OCI-M2 (cell line): ENCODE measurements at regions not wholly inside any gene's neighbourhood (a gene's known extent, or its start where the extent isn't known, plus 50 kb on each side); places are given as distances from the start of the nearest gene placed in this dataset.

Experiments used
- DNase-seq: peaks from one replicate; lab custom pipeline; 2025; ENCODE audit not compliant: unreplicated experiment; lab: John Stamatoyannopoulos, UW

- no peak for DNase-seq
These were observed 163.4 kb upstream of the DPYD start for GRCh38 chr1:98084188-98084587.

DNA sequence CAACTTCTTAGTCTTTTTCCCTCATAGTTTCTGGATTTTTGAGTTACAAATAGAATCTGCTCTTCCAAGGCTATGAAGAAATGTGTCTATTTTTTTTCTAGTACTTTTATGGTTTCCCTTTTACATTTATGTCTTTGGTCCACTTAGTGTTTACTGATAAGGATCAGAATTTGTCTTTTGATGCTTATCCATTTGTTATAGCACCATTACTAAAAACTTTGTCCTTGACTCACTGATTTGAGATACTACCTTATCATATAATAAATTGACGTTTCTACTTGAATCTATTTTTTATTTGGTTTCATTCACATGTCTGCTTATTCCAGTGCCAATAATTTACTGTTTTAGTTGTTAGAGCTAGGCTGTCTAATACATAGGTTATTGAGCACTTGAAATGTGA is 161.1 kb upstream of the DPYD start:
- no peak for DNase-seq

DNA sequence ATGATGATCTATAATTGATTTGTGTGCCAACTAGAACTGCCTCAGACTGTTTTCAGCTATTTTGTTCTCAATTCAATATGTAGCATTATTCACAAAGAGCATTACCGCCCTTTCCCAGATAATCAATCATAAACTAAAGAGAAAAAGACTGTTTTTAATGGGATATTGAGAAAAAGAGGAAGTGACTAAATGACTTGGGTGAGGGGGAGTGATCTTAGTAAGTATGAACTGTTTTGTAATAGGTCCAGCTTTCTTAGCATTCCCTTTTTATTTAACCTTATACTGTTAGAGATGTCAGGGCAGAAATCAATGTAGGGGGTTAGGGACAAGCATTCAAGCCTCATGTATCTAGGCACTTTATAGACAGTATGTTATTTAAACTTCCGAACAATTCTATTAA is 157.8 kb upstream of the DPYD start:
- no peak for DNase-seq

GRCh38 chr1:98077691-98078090 is 156.9 kb upstream of the DPYD start:
- DNase-seq = no peak

- DNase-seq = no peak
These were observed 154.8 kb upstream of the DPYD start for GRCh38 chr1:98075626-98076025.

DNA sequence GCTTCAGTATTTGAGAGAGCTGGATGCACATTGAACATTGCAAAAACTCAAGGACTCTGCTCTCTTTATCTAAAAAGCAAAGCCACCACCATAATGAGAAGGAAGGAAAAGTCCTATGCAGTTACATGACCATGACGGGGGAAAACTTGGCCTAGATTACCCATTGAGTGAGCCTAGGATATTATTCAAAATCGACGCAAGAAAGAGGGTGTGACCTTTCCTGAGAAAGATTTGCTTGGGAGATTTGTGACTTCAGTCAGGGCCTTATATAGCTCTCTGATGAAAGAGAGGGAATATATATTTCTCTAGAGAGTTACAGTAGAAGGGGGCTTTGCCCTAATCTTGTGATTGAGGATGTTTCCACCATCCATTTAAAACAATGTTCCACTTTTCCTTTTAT is 153.0 kb upstream of the DPYD start:
- no peak for DNase-seq

- no peak for DNase-seq
These were observed 152.3 kb upstream of the DPYD start for GRCh38 chr1:98073106-98073505.

DNA sequence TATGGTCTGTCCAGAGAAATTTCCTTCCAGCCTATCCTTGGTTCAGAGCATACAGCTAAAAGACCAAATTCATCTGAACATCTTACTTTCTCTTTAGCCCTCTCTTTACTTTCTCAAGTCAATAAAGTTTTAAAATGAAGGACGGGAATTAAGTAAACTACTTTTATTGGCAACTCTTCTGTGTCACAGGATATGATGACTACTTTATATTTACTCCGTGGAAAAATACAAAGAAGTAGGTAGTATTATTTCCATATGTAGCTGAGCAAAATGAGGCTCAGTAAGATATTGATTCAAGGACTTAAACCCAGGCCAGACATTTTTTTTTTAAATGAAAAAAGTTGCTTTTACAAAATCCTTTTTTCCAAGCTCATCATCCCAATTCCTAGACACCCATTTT is 151.2 kb upstream of the DPYD start:
- DNase-seq = no peak

- DNase-seq = no peak
These were observed 147.2 kb upstream of the DPYD start for GRCh38 chr1:98068016-98068415.

- no peak for DNase-seq
These were observed 146.1 kb upstream of the DPYD start for GRCh38 chr1:98066911-98067310.

GRCh38 chr1:98059620-98060019 is 138.8 kb upstream of the DPYD start:
- DNase-seq = no peak

DNA sequence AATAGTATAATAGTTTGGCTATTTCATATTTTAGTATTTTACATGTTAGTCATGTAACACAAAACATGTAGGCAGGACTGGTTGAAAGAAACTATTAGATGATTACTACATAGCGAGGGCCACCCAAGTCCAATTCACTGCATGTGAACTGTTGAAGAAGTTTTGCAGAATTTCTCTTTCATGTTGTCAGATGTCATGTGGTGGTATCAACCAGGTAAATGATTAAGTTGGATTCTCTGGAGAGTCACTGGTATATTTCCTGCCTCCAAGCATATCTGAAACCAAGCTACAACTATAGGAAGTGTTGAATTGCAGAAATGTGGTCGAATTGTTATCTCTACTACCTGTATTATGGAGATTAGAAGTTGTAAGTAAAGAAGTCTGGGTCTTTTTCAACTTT is 137.8 kb upstream of the DPYD start:
- no peak for DNase-seq

DNA sequence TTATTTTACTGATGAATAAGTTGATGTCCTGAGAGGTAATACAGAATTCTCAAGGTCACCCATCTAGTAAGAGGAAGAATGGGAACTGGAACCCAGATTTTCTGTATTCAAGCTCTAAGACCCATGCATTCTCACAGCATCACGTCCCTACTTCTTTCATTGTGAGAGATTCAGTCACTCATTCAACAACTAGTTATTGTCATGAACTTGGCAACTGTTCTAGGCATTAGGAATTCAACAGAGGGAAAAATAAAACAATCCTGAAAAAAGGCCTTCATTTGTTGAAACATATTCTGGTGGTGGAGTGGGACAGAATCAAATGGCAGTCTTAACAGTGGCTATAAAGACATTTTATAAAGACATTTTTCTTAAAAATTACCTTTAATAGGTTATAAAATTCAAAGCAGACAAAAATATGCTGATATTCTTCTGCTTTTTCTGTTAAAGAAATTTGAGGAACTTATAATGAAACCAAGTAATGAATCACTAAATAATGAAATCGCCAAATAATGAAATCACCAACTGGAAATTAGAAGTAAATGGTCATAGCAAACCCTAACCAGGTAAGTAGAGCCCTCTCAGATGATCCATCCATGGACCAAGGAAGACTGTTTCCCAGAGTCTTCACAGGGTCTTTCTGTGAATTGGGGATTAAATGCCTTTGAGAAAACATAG is 136.5 kb upstream of the DPYD start:
- DNase-seq = no peak

GRCh38 chr1:98056781-98057180 is 135.9 kb upstream of the DPYD start:
- no peak for DNase-seq

DNA sequence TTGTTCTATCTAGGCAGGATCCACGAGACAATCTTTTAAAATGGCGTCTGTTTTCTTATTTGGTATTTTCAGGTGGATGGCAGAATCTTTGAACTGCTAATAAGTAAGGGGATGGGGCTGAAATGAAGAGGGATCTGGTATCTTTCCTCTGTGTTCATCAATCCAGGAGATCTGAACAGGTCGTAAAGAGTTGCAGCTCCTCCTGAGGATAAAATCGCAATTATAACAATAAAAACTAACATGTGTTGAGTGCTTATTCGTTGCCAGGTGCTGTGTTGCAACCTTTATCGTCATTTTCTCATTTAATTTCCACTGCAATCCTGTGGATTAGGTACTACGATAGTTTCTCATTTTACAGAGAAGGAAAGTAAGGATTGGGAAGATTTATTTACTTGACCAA is 134.6 kb upstream of the DPYD start:
- no peak for DNase-seq

GRCh38 chr1:98054786-98055185 is 134.0 kb upstream of the DPYD start:
- DNase-seq = no peak

- no peak for DNase-seq
These were observed 133.5 kb upstream of the DPYD start for GRCh38 chr1:98054367-98054701.

GRCh38 chr1:98053471-98054366 is 132.9 kb upstream of the DPYD start:
- no peak for DNase-seq

DNA sequence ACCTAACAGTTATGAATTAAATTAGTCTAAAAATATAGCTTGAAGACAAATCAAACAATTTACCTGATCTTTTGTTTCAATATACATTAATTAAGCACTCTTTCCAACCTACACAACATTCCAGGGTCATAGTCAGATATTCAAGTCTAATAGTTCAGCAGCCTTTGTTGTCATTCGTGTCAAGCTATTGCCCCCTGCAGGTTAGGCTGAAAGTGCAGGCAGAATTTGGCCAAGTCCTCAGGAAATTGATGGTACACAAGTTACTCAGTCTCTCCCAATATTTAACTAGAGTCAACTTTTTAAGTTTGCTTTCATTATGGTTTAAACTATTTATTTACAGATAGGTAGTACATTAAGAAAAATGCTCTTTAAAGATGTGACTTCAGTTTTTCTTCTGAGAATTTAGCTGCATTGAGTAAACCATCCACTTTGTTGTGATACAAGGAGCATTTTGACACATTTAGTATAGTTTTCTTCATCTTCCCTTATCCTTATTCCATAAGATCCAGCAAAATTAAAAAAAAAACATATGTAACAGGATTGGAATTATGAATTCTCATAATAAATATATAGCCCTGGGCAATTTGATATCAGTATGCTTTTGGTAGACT is 130.3 kb upstream of the DPYD start:
- peak; percentile 15 for DNase-seq

DNA sequence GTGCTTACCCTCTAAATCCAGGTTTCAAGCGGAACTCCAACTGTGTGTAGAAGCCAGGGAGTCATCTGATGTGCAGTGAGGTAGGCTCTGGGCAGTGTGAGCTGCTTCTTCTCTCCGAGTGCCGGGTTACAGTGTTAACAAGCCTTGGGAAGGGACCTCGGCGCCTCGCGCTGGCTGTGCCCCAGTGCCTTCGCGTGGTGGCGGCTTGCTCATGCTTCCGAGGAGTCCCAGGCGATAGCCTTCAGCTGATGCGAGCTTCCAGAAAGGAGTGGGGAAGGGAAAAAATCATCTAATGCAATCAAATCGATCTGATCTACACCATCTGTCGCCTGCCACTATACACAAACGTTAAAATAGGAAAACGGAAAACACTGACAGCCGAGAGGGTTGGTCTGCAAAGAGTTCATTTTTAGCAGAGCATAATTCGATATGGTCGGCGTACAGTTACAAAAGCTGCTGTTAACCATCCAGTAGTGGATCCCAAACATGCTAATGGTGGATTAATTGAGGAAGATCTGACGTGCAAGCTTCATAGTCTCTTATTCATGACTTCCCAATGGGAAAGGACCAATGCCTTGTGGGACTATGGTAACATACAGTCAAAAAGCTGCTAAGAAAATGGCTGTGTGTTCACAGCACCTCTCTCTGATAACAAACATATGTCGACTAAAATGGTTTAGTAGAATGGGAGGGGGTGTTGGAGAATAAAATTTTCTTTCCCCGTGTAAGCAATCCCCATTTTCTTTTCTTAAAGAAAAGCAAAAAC is 128.7 kb upstream of the DPYD start:
- no peak for DNase-seq

GRCh38 chr1:98048751-98049325 is 128.0 kb upstream of the DPYD start:
- no peak for DNase-seq
